ENCODE measurements at regions not wholly inside any gene's neighbourhood (a gene's known extent, or its start where the extent isn't known, plus 50 kb on each side); places are given as distances from the start of the nearest gene placed in this dataset.

DNA sequence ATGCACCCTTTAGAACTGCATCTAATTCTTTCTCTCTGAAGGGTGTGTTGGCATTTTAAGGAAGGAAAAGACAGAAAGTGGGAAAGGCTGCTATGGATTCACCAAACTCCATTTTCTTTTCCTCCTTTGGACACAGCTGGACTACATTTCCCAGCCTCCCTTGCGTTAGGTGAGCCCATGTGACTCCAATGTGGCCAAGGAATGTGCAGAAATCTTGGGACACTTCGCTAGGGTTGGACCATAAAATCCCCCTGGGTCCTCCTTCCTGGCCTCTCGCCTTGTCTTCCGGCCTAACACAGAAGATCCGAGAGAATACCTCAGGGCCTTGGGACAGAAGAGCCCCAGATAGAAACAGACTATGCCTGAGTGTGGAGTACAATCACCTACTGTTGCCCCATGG, 56.3 kb downstream of the ABCC12 start:
- TF ChIP-seq, protein P1, sequence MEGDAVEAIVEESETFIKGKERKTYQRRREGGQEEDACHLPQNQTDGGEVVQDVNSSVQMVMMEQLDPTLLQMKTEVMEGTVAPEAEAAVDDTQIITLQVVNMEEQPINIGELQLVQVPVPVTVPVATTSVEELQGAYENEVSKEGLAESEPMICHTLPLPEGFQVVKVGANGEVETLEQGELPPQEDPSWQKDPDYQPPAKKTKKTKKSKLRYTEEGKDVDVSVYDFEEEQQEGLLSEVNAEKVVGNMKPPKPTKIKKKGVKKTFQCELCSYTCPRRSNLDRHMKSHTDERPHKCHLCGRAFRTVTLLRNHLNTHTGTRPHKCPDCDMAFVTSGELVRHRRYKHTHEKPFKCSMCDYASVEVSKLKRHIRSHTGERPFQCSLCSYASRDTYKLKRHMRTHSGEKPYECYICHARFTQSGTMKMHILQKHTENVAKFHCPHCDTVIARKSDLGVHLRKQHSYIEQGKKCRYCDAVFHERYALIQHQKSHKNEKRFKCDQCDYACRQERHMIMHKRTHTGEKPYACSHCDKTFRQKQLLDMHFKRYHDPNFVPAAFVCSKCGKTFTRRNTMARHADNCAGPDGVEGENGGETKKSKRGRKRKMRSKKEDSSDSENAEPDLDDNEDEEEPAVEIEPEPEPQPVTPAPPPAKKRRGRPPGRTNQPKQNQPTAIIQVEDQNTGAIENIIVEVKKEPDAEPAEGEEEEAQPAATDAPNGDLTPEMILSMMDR (IDR thresholded peaks at IDR 0.05; ENCODE audit: unreplicated experiment) = no peak
- Mint-ChIP-seq H3K27me3 (ENCODE audit: unreplicated experiment) (peaks cover 3% of the 10 kb centered on the region), H3K4me1 (ENCODE audit: unreplicated experiment) (peaks cover 2% of the 10 kb centered on the region), H3K27ac (ENCODE audit: unreplicated experiment) (no peak overlapping the region), H3K36me3 (ENCODE audit: low read depth, unreplicated experiment) (peaks cover 4% of the 10 kb centered on the region), H3K9me3 (ENCODE audit: unreplicated experiment) (no peaks in the 10 kb centered on the region), H3K4me3 (ENCODE audit: unreplicated experiment) (no peak overlapping the region)
- DNase-seq (ENCODE audit: low spot score) = no peak

DNA sequence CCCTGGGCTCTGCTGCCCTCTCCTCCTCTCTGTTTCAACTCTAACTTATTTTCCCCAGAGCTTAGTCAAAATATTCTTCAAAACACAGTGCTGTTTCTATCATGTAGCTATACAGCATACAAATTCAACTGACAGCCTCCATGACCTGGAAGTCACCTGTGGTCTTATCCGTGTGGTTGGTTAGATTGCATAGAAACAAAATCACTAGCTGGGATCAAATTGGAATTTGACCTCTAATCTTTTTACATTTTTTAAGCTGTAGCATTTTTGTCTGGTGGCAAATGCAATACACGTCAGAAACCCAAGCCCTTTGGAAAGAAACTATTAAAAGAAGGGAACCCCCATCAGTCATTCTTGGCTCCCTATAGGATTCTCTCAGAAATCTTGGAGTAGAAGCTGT, 57.3 kb downstream of the ABCC12 start:
- Mint-ChIP-seq H3K9me3 (ENCODE audit: unreplicated experiment) (no peaks in the 10 kb centered on the region), H3K27me3 (ENCODE audit: unreplicated experiment) (peaks cover 3% of the 10 kb centered on the region), H3K36me3 (ENCODE audit: low read depth, unreplicated experiment) (peaks cover 4% of the 10 kb centered on the region), H3K4me3 (ENCODE audit: unreplicated experiment) (no peak overlapping the region), H3K4me1 (ENCODE audit: unreplicated experiment) (no peaks in the 10 kb centered on the region), H3K27ac (ENCODE audit: unreplicated experiment) (no peak overlapping the region)
- TF ChIP-seq, protein P1 (IDR thresholded peaks at IDR 0.05; ENCODE audit: unreplicated experiment) = no peak
- no peak for DNase-seq (ENCODE audit: low spot score)

DNA sequence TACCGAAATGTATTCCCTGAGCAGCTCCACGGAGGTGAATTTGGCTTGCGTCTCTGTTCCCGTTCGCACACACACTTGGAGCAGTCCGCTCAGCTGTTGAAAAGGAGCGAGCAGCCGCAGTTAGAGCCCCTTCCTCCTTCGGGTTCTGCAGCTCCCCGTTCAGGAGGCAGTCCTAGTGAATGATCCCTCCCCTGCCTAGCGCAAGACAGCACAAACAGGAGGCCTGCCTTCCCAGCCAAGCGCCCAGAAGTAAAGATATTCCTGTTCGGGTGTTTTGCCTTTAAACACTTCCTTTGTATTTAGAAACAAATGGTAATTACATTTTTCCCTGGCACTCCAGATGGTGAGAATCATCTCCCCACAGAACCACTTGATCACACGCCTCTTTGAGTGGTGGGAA, 64.7 kb downstream of the ABCC12 start:
- peaks cover 12% of the 10 kb centered on the region for H3K27me3 Mint-ChIP-seq (ENCODE audit: unreplicated experiment)
- no peak for DNase-seq (ENCODE audit: low spot score)
- no peak overlapping the region for H3K4me3 Mint-ChIP-seq (ENCODE audit: unreplicated experiment)
- H3K4me1 Mint-ChIP-seq (ENCODE audit: unreplicated experiment) = no peaks in the 10 kb centered on the region
- H3K36me3 Mint-ChIP-seq (ENCODE audit: low read depth, unreplicated experiment) = no peaks in the 10 kb centered on the region
- H3K9me3 Mint-ChIP-seq (ENCODE audit: unreplicated experiment) = no peaks in the 10 kb centered on the region
- no peak overlapping the region for H3K27ac Mint-ChIP-seq (ENCODE audit: unreplicated experiment)
- TF ChIP-seq, protein P1 (IDR thresholded peaks at IDR 0.05; ENCODE audit: unreplicated experiment) = no peak

DNA sequence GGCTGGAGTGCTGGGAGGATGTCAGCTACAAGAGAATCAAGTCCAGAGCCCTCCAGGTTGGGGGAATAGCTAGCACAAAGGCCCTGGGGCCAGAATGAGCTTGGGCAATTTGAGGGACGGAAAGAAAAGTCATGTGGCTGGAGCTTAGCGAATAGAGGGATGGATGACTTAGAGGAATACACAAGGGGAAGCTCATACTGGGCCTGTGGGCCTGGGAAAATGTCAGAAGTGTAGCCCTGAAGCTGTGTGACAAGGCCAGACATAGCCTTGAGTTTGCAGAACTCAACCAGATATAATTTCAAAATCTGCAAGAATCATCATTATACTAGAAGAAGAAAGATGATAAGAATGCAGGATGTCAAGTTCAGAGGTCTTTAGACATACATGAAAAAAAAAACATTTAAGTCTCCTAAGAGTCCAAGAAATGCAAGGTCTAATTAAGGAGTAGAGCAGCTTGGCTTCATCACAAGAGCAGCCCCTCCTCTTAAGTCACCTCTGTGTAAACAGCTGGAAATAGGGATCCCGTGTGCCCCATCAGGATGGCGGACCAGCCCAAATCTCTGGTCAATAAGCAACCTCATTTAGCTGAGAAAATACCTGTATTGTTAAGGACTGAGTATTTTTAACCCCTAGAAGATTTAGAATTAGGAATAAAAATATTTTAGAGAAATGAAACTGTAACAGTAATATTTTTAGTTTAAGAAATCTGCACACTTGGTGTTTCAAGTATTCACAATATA, 66.6 kb downstream of the ABCC12 start:
- no peak overlapping the region for H3K4me3 Mint-ChIP-seq (ENCODE audit: unreplicated experiment)
- TF ChIP-seq, protein P1 (IDR thresholded peaks at IDR 0.05; ENCODE audit: unreplicated experiment) = no peak
- no peaks in the 10 kb centered on the region for H3K36me3 Mint-ChIP-seq (ENCODE audit: low read depth, unreplicated experiment)
- H3K27ac Mint-ChIP-seq (ENCODE audit: unreplicated experiment) = no peak overlapping the region
- peaks cover 12% of the 10 kb centered on the region for H3K27me3 Mint-ChIP-seq (ENCODE audit: unreplicated experiment)
- no peaks in the 10 kb centered on the region for H3K9me3 Mint-ChIP-seq (ENCODE audit: unreplicated experiment)
- H3K4me1 Mint-ChIP-seq (ENCODE audit: unreplicated experiment) = no peaks in the 10 kb centered on the region
- DNase-seq (ENCODE audit: low spot score) = no peak

DNA sequence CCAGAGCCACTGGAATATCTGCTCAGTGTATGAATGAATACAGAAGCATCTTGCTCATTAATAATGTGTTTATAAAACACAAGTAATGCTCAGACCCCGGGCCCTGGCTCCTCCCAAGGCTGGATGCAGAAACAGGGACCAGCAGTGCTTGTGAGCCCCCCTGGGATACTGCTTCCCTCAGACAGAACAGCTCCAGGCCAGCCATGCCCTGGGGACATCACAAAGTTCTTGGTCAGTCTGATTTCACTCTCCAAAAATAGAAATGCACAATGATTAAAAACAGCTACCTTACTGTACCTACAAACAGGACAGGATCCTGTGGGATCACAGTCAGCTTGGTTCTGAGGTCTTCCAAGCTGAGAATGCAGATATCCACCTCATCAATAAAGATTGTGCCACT, 68.2 kb downstream of the ABCC12 start:
- no peak overlapping the region for H3K4me3 Mint-ChIP-seq (ENCODE audit: unreplicated experiment)
- no peaks in the 10 kb centered on the region for H3K4me1 Mint-ChIP-seq (ENCODE audit: unreplicated experiment)
- no peak overlapping the region for H3K27ac Mint-ChIP-seq (ENCODE audit: unreplicated experiment)
- H3K9me3 Mint-ChIP-seq (ENCODE audit: unreplicated experiment) = no peaks in the 10 kb centered on the region
- H3K36me3 Mint-ChIP-seq (ENCODE audit: low read depth, unreplicated experiment) = no peaks in the 10 kb centered on the region
- TF ChIP-seq, protein P1 (IDR thresholded peaks at IDR 0.05; ENCODE audit: unreplicated experiment) = no peak
- H3K27me3 Mint-ChIP-seq (ENCODE audit: unreplicated experiment) = peaks cover 10% of the 10 kb centered on the region
- DNase-seq (ENCODE audit: low spot score) = no peak
